Amniotic epithelial cell (primary cell): ENCODE measurements at regions not wholly inside any gene's neighbourhood (a gene's known extent, or its start where the extent isn't known, plus 50 kb on each side); places are given as distances from the start of the nearest gene placed in this dataset.
"Not testable (repeated sequence)": the region's sequence is repeated elsewhere in the genome, so short reads cannot be mapped to it uniquely, and the experiment has no call there.

Source experiments
- DNase-seq: peaks from one replicate; pipeline ENCODE4 v3.0.0-alpha.2; 2010; ENCODE audit warnings: low read depth

DNA sequence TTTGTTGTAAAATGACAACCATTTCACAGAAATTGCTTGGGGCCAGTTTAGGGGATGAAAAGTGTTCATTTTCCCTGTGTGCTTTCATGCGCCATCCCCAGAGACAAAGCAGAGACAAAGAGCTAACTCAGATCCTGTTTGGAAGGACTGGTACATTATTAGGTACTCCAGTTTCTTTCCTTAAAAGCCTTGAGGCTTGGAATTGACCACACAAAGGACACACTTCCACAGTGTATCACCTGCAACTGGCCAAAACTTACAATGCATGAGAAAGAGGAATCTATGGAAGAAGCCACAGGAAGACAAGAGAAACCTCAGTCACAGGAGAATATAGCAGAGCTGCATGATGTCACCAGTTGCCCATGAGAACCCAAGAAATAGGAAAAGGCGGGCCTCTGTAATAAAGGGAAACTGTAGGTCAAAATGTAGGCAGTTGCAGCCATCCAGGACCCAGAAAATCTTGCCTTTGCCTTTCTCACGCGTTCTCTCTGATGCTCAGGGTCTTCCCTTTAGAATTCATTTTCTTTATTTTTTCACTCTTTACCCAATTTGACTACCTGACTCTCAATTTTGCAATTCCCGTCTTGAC, 339.0 kb downstream of the RMST start:
- DNase-seq = no peak

DNA sequence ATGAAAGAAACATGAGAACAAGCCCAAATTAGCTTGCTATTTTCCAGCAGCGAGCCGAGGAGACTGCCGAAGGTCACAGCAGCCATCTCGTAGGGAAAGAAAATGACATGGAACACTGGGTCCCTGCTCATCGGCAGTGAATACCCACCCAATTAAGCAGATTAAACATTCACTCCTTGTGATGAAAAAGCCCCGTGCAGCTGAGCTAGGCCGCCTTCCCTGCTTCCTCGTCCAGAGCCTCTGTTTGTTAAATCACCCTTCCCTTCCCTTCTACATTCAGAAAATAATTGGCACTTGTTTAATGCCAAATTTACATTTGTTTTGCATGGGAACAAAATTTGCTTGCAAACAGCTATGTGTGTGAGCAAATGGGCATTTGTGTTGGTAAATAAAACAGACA, 342.5 kb downstream of the RMST start:
- DNase-seq = no peak

DNA sequence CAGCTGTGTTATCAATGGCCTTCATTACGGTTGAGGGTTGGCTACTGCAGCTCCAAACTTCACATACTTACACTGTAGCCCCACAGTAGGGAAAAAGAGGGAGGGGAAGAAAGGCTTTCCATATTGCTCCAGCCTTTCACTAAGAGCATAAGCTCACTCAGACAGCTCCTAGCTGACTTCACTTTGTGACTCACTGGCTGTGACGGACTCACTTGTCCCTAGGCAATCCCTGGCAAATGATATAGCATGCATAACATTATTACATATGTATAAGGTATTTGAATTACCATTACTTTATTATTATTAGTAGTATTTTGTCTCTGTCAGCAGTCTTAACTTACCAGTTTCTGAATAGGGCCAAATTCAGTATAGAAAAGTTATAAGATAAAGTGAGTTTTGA, 350.7 kb downstream of the RMST start:
- no peak for DNase-seq

DNA sequence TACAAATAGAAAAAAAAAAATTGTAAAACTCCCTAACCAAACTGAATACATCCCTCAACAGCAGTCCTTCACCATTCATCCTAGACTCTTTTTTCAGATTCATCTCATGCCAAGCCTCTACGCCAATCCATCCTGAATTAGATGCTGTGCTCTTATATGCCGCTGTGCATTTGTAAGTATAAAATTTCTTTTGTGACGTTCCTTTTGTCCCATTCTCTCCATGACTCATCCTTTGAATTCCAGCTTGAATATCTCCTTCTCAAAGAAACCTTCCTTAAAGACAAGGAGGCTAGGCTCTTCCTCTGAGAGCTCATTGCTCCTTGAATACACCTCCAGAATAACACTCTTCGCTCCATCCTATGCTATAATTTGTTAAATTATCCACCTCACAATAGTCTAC, 359.2 kb downstream of the RMST start:
- DNase-seq = no peak

DNA sequence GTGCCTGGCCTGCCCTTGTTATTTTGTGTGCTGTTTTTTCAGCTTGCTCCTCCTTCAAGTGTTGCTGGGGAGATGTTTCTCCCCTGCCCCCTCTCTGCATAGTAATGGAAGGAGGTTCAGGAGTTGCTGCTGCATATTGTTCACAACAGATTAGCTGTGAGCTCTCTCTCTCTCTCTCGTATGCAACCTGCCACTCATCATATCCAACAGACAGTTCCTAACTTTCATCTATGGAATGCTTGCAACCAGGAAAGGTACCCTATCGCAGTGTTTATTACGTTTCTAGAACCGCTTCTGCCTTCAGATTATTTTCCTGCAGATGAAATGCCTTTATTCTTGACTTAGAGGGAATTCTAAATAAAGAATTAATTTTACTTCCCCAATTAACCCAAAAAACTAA, 372.9 kb downstream of the RMST start:
- no peak for DNase-seq

DNA sequence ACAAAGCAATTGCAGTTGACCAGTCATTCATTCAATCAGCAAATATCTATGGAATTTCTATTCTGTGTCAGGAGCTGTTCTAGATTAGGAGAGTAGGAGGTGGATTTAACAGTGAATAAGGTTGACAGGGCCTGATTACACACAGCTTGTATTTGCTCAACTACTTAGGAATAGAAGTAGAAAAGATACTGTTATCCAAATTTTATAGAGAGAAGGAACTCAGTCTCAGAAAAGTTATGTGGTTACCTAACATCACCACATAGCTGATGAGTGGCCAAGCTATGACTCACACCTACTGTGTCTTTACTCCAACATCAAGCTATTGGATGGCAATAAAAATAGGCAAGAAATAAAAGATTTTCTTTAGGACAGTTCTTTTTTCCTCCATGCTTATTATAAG, 374.8 kb downstream of the RMST start:
- peak; percentile 1 for DNase-seq

DNA sequence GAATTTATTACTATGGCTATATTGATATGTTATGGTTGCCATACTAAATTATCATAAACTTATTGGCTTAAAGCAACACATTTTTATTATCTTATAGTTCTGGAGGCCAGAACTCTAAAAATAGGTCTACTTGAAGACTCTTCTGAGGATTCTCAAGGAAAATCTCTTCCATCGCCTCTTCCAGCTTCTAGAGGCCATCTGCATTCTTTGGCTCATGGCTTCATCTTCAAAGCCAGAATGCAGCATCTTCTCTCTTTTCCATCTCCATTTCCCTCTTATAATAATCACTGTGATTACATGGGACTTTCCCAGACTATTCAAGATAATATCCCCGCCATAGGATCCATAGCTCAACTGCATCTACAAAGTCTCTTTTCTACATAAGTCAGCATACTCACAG, 385.4 kb downstream of the RMST start:
- no peak for DNase-seq

DNA sequence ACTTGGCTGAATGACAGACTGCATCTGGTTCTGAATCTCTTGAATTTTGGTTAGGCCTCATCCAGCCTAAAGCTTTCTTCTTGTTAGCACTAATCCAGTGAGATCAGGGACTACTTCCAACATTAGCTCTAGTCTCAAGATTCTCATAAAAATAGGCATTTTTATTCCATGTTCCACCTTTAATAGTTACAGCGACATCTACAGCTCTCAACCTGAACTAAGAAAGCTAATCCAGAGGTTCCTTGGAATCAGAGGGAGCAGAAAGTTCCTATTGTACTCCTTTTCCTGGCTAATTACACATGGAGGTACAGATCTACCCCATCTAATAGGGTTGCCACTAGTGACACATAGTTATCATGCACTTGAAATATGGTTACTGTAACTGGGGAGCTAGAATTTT, 391.9 kb downstream of the RMST start:
- DNase-seq = no peak

DNA sequence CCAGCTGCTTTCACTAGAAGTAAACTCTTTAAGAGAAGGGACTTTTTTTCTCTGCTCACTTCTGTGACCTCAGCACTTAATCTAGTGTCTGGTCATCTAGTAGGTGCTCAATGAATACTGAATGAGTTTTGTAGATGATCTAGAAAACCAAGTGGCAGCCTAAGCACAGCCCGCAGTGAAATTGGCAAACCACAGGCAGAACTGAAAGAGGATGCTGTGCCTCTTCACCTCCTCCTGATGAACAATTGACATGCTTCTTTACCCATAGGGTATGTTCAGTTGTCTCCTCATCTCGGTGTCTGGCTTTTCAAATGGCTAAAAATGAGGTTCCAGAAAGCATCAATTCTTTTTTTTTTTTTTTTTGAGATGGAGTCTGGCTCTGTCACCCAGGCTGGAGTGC, 399.5 kb downstream of the RMST start:
- no peak for DNase-seq

DNA sequence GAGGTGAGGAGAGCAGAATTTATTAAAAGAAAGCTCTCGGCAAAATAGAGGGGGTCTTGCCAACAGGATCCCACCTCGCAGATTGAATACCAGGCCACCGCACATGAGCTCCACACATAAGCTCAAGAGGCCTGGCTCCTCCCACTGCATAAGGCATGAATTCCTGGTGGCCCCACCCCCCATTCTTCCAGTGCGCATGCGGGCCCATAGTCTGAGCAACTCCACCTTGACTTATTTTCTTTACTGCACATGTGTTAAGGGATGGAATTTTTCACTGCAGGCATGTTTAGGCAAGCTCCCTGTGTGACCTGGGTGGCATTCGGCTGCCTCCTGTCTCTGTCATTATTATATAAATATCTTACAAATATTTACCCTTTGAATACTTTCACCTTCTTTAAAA, 412.5 kb downstream of the RMST start:
- DNase-seq = no peak

DNA sequence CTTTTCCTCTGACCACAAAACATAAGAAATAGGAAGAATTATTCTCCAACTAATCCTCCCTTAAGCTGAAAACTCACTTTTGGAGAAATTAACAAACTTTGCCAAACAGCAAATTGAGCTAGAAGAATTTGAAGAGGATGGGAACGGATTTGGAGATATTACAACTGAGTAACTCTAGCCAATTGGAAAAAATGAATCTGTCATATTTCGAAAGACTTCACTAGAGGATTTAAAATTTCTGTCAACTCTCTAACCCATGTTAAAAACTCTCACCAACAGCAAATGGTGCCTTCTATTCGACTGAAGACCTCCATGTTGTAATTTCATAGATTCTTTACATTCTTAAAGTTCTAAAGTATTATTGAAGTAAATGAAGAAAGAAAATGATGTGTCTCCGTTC, 414.2 kb downstream of the RMST start:
- DNase-seq = no peak

DNA sequence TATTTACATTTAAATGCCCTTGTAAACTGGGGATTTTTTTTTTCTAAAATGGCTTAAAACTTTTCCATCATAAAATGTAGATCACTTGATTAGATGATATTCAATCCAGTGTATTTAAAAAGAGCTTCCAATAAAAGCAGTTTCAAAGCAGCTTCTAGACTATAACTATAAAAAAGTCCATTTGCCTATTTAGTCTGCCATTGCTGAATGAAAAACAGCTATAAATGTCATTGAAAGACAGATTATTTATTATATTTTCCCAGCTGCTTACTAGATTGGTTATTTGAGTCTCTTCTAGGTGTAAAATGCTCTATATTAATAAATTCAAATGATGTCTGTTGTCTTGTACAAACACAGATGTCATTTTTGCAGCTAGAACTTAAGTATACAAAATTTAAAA, 414.8 kb downstream of the RMST start:
- no peak for DNase-seq

DNA sequence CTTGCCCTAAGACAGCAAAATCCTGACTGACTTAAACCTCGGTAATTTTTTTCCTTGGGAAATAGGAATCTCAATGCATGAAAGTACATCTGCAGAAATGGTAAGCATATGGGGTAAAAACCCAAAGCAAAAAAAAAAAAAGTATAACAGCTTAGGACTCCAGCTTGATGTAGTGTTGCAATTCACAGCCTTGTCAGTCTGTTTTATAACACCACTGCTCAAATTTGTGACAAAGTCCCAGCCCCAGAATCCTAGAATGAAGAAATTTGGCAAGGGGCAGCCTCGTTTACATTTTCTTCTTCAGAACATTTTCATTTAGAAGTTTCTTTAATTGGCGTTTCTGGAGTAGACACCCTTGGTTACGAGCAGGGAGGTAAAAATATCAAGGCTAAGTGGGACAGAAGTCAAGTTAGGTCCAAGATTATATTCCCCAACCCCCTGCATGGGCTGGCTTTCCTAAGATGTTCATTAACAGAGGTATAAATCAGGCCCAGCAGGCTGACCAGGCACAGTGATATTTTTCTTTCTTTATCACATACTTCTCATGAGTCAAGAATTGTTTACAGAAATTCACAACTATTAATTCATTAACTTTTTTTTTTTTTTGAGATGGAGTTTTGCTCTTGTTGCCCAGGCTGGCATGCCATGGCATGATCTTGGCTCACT, 424.0 kb downstream of the RMST start:
- DNase-seq = no peak

DNA sequence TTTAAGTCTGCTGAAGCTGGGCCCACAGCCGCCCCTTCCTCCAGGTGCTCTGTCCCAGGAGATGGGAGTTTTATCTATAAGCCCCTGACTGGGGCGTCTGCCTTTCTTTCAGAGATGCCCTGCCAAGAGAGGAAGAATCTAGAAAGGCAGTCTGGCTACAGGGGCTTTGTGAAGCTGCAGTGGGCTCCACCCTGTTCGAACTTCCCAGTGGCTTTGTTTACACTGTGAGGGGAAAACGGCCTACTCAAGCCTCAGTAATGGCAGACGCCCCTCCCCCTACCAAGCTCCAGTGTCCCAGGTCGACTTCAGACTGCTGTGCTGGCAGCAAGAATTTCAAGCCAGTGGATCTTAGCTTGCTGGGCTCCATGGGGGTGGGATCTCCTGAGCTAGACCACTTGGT, 435.3 kb downstream of the RMST start:
- not testable (repeated sequence) for DNase-seq

DNA sequence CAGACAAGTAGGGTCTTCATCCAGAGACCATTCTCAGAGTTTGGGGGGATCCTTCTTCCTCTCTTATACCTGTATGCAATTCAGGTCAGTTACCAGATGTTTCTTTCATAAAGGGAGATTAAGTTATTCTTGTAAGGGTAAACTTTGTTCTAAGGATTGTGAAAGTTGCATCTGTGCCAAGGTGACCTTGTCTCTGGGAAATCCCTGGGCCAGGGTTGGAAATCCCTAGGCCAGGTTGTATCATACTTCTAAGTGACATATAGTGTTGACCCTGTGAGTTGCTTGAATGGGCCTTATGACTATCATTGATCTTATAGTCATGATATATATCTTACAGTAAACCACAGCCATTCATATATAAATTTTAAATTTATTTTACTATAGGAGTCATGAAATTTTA, 436.9 kb downstream of the RMST start:
- DNase-seq = no peak

DNA sequence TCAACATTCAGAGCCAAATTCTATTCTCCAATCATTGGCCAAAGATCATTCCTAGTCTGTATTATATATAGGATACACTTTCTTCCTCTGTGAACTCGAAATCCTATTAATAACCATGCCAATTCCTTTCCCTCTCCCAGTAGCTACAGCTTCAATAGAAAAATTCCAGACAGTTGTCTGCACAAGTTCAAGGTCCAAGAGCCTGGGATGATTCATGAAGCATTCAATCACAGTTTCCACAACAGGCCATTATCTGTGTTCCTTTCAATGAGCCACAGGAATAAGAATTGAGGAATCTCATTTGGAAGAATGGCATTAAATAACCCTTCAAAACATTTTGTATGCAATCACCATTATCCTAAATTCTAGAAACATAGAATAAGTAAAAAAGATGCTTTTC, 437.4 kb downstream of the RMST start:
- no peak for DNase-seq

DNA sequence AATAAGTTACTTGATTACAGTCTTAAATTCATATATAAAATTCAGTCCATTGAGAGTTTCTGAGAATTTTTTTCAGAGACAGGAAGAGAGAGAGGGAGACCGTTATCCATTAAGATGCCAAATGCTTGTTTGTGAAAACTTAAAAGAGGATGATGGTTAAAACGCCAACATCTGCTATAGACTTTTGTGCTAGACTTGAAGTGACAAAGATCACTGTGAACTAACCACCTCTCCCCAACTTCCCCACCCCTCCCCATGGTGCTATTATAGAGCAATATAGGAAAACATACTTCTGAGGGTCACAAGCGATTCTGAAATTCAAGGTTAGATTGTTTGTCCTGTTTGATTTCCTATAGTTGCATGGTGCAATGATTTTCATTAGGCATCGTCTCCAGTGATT, 440.8 kb downstream of the RMST start:
- DNase-seq = no peak

DNA sequence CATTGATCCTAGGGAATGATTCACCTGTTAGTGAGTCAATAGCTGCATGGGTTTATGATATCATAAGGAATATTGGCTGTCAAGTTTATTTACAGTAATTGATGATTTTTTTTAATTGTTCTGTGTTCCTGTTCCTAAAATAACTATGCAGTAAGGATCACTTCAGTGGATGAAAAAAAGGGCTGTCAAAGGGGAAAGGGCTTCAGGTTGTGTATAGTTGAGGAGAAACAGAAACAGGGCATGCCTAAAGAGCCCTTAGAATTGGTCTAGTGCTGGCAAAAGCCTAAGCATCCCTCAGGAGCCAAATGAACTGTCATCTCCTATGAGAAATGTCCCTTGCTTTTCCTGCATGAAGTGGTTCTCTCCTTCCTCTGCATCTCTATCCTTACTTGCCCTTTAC, 444.9 kb downstream of the RMST start:
- DNase-seq = no peak

DNA sequence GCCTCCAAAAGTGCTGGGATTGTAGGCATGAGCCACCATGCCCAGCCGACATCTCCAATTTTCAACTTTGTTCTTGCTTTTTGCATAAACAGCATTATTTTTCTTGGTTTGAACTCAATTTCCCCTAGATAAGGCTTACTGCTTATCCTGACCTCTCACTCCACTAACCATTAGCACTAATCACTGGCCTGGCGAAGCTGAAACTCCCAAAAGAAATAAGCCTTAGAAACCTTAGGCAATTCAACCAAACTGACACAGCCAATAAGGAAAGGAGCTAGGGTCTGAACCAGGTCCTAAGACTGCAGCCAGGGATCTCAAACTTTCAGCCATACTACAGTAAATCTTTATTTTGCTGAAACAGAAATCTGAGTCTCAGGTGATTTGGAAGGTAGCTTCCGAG, 448.0 kb downstream of the RMST start:
- DNase-seq = no peak

DNA sequence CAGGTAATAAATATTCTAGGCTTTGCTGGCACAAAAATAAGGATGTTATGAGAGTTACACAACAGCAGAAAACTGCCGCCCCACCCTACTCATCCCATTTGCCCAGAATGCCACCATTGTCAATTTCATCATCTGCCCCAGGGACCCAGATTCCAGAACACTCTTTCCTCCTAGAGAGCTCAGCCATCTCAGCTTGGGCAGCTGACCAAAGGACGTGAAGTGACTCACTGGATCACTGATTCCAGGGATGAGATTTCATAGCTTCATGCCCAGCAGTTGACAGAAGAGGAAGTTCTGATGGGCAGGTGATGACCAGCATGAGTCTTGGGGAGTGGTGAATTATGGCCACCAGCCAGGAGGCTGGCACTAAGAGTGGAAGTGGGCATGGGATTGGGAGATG, 450.3 kb downstream of the RMST start:
- peak; percentile 3 for DNase-seq

DNA sequence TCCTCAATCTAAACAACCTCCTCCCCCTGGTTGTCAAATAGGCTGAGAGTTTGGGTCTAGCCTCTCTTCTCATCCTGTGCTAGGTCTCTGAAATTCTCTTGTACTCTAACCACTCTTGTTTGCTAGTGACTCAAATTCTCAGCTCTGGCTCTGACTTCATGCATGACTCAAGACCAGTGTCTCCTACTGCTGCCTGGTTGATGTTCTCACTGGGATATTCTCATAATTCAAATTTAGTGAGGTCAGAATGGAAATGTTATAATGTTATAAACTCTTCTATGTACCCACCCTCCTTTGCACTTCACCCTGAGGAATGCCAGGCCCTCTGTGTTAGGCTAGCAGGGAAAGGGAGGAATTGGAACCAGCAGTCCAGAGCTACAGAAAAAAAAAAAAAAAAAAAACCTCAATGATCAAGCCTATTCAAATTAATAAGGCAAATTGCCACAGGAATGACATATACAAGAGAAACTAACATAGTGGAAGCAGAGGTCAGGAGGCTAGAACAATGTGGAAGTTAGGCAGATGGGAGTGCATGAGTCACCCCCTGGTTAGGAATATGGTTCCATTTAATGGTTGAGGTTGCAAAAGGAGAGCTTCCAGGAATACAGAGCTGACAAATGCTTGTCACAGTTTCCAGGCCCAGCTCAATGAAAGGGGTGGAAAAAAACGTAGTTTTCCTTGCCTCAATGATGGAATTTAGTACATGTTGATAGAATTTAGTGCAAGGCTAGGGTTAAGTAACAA, 459.5 kb downstream of the RMST start:
- peak; percentile 84 for DNase-seq

DNA sequence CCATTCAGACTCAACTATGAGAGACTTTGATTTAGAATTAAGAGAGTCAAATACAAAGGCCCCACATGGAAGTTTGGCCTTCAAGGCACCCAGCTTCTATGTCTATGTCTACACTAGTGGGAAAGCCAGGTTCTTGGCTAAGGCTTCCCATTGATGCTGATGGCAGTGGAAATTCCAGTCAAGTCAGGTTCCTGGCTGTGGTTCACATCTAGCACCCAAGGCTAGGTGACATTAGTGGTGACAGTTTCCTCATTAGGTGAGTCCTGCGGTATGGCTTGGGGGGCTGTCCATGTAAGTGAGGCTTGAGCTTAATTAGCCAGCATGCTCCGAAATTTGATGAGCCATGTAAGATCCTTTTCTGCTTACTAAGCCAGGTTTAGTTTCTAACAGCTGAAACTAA, 460.9 kb downstream of the RMST start:
- no peak for DNase-seq

DNA sequence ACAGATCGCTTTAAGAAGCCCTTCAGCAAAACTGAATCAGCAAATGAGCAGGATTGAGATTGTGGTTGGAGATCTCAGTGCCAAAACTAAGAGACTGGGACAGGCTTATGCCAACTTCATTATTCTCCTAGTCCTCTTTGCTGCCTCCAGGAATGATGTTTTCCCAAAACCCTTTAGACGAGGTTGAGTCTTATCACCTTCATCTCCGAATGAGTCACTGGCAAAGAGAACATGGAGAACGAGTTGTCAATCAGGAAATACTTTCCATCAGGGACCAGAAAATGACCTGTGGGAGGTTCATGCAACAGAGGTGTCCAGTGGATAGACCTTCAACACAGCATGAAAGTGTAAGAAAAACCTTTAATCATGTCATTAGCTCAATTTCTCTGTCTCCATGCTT, 461.5 kb downstream of the RMST start:
- DNase-seq = no peak

DNA sequence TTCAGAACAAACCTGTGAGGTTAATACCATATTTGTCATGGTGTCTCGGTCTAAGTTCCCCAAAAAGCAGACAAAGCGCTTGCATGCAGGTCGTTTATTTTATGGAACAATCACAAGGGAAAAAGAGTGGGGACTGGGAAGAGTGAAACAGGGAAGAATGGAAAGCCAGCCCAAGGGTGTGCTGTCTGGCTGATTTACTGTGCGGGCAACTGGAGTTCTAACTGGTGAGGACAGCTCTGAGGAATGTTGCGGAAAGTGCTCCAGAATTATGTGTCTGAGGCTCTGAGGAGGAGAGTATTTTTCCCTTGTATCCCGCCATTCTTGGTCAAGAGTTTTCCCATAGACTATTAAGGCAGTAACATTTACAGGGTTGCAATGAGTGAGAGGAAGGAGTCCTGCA, 465.4 kb downstream of the RMST start:
- DNase-seq = peak; percentile 63
